Parathyroid adenoma (tissue), 2 donors: ENCODE measurements at regions not wholly inside any gene's neighbourhood (a gene's known extent, or its start where the extent isn't known, plus 50 kb on each side); places are given as distances from the start of the nearest gene placed in this dataset.

Experiments used
- H2AFZ ChIP-seq: fragments of 300-600 bp; sonication (generic); one replicate; pipeline ENCODE4 v1.7.0; 2017; ENCODE audit warnings: antibody characterized with exemption, mild to moderate bottlenecking
- H3K27ac ChIP-seq: fragments of 300-600 bp; sonication (generic); one replicate; pipeline ENCODE4 v1.7.0; 2017
- H3K27me3 ChIP-seq: fragments of 300-600 bp; sonication (generic); one replicate; pipeline ENCODE4 v1.7.0; 2017; ENCODE audit warnings: low read length; ENCODE audit not compliant: control insufficient read depth, insufficient read depth
- H3K36me3 ChIP-seq: fragments of 300-600 bp; sonication (generic); one replicate; pipeline ENCODE4 v1.7.0; 2017; ENCODE audit warnings: low read length; ENCODE audit not compliant: control insufficient read depth, insufficient read depth
- H3K4me1 ChIP-seq: fragments of 300-600 bp; sonication (generic); one replicate; pipeline ENCODE4 v1.7.0; 2017; ENCODE audit warnings: control low read depth
- H3K4me2 ChIP-seq: fragments of 300-600 bp; sonication (generic); one replicate; pipeline ENCODE4 v1.7.0; 2017; ENCODE audit warnings: low read length
- H3K4me3 ChIP-seq: fragments of 300-600 bp; sonication (generic); one replicate; pipeline ENCODE4 v1.7.0; 2017; ENCODE audit warnings: low read depth, low read length
- H3K79me2 ChIP-seq: fragments of 300-600 bp; sonication (generic); one replicate; pipeline ENCODE4 v1.7.0; 2017; ENCODE audit warnings: control low read depth
- H3K9ac ChIP-seq: fragments of 300-600 bp; sonication (generic); one replicate; pipeline ENCODE4 v1.7.0; 2017; ENCODE audit warnings: mild to moderate bottlenecking
- H3K9me3 ChIP-seq: fragments of 300-600 bp; sonication (generic); one replicate; pipeline ENCODE4 v1.7.0; 2017; ENCODE audit warnings: low read length; ENCODE audit not compliant: control insufficient read depth
- TF ChIP-seq, protein P1 (sequence below): fragments of 300-600 bp; sonication (generic); IDR thresholded peaks from one replicate; pipeline ENCODE4 v1.7.0; 2017; ENCODE audit warnings: antibody characterized with exemption, mild to moderate bottlenecking
- donor health status: primary hyperparathyroidism.

DNA sequence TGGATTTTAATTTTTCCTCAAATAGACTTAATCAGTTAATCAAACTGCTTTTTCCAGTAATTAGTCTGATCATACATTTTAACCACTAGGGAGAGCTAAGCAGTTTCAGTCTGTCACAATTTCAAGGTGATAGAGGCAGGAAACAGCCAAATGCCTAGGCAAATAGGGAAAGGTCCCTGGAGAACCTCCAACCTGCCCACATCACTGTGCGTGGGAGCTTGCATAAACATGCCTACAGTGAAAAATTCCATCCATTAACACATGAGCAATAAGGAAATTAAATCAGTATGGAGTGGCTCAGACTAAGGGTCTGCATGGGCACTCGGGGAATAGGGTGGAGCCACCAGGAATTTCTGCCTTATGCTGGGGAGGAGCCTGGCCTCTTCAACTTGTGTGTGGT lies 74.6 kb downstream of the AASDHPPT start:
- TF ChIP-seq, protein P1, sequence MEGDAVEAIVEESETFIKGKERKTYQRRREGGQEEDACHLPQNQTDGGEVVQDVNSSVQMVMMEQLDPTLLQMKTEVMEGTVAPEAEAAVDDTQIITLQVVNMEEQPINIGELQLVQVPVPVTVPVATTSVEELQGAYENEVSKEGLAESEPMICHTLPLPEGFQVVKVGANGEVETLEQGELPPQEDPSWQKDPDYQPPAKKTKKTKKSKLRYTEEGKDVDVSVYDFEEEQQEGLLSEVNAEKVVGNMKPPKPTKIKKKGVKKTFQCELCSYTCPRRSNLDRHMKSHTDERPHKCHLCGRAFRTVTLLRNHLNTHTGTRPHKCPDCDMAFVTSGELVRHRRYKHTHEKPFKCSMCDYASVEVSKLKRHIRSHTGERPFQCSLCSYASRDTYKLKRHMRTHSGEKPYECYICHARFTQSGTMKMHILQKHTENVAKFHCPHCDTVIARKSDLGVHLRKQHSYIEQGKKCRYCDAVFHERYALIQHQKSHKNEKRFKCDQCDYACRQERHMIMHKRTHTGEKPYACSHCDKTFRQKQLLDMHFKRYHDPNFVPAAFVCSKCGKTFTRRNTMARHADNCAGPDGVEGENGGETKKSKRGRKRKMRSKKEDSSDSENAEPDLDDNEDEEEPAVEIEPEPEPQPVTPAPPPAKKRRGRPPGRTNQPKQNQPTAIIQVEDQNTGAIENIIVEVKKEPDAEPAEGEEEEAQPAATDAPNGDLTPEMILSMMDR, result no peak
- Histone ChIP-seq H3K36me3 (no peaks in the 10 kb centered on the region), H3K4me1 (no peaks in the 10 kb centered on the region), H3K79me2 (no peaks in the 10 kb centered on the region), H3K9me3 (no peaks in the 10 kb centered on the region), H3K4me2 (no peak overlapping the region), H3K9ac (no peak overlapping the region), H3K27me3 (no peaks in the 10 kb centered on the region), H3K4me3 (no peak overlapping the region), H3K27ac (no peak overlapping the region), H2AFZ (no peak overlapping the region)

DNA sequence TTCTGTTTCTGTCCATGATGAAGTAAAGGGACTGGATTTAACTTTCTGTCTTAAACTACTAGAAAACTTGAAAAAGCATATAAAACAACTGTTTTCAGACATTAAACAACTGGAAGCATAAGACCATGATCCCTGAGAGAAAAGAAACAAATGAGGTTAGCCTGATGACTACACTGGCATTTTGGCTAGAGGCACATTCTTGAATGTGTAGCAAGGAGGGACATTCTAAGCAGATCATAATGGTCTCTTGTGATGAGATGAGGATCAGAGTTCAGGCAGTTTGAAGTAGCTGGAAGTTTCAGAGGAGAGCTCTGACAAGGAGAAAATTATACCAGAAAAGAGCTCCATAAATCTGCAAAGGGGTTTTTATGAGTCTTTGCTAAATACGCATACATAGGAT lies 75.4 kb downstream of the AASDHPPT start:
- no peaks in the 10 kb centered on the region for H3K27me3 ChIP-seq
- H3K36me3 ChIP-seq, result no peaks in the 10 kb centered on the region
- H3K4me3 ChIP-seq, result no peak overlapping the region
- H3K4me1 ChIP-seq, result no peaks in the 10 kb centered on the region
- TF ChIP-seq, protein P1, result no peak
- no peak overlapping the region for H3K9ac ChIP-seq
- H3K79me2 ChIP-seq, result no peaks in the 10 kb centered on the region
- H3K9me3 ChIP-seq, result no peaks in the 10 kb centered on the region
- H3K27ac ChIP-seq, result no peak overlapping the region
- no peak overlapping the region for H2AFZ ChIP-seq
- H3K4me2 ChIP-seq, result no peak overlapping the region

DNA sequence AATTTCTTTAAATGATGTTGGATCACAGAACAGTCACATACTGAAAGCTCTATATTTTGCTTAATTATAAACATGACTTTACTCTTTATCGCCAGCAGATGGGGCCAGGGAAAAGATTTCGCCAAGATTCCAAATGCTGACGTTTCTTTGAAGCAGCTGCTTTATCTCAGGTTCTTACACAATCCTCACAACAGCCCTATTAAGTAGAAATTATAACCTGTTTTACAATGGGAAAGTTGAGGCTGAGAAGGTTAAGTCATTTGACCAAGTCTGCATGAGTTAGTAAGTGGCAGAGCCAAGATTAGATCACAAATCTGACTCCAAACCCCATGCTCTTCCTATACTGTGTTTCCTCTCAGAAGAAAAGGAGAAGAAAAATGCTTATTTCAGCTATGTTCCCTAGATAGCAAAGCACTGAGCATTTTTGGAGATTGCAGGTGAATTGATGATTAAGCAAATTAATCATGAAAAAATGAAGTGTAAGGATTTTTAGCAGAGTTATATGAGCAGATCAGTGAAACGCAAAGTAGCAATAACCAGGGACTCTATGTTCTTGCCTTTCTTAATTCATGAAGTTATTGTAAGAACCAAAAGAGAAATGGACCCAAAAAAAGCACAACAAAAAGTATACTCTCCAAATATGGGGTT lies 79.0 kb downstream of the AASDHPPT start:
- TF ChIP-seq, protein P1, result peak; percentile 30
- no peaks in the 10 kb centered on the region for H3K27me3 ChIP-seq
- no peaks in the 10 kb centered on the region for H3K4me1 ChIP-seq
- no peaks in the 10 kb centered on the region for H3K9me3 ChIP-seq
- no peaks in the 10 kb centered on the region for H3K79me2 ChIP-seq
- peak overlapping the region; percentile 60 for H2AFZ ChIP-seq
- no peak overlapping the region for H3K4me2 ChIP-seq
- no peak overlapping the region for H3K27ac ChIP-seq
- no peaks in the 10 kb centered on the region for H3K36me3 ChIP-seq
- H3K9ac ChIP-seq, result no peak overlapping the region
- no peak overlapping the region for H3K4me3 ChIP-seq

DNA sequence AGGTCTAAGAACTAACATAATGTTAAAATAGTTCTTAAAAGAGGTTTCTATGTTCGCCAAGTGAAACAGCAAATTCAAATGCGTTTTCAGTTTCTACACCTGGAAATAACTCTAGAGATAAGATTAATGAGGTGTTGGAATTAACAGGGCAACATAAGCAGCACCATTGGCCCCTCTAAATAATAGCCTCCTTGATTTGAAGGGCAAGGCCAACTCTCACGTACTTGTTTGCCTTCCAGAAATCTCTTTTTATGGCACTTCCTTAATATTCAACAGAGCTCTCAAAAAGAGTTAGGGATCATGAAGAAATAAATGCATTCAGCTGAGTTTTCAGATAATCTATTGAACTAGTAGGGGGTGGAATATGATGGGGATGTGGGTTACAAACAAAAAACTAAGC lies 80.9 kb downstream of the AASDHPPT start:
- H3K9me3 ChIP-seq, result no peaks in the 10 kb centered on the region
- no peaks in the 10 kb centered on the region for H3K36me3 ChIP-seq
- H3K27ac ChIP-seq, result no peak overlapping the region
- H2AFZ ChIP-seq, result no peak overlapping the region
- H3K4me3 ChIP-seq, result no peak overlapping the region
- TF ChIP-seq, protein P1, result no peak
- H3K4me1 ChIP-seq, result no peaks in the 10 kb centered on the region
- no peak overlapping the region for H3K4me2 ChIP-seq
- H3K9ac ChIP-seq, result no peak overlapping the region
- H3K79me2 ChIP-seq, result no peaks in the 10 kb centered on the region
- no peaks in the 10 kb centered on the region for H3K27me3 ChIP-seq

DNA sequence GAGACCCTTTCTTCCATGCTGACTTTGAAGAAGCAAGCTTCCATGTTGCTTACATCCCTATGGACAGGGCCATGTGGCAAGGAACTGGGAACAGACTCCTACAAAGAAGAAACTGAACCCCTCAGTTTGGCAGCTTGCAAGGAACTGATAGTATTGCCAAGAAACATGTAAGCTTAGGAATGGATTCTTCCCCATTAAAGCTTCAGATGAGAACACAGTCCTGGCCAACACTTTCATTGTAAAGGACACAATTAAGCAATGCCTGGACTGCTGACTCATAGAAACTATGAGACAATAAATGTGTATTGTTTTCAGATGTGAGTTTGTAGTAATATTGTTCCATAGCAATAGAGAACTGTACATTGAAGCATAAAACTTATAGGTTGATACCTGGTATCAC lies 82.4 kb downstream of the AASDHPPT start:
- TF ChIP-seq, protein P1, result no peak
- no peaks in the 10 kb centered on the region for H3K27me3 ChIP-seq
- no peak overlapping the region for H3K27ac ChIP-seq

More for the DNA sequence above, 82.4 kb downstream of the AASDHPPT start:
- no peak overlapping the region for H3K4me2 ChIP-seq
- no peak overlapping the region for H2AFZ ChIP-seq
- no peaks in the 10 kb centered on the region for H3K79me2 ChIP-seq
- no peak overlapping the region for H3K4me3 ChIP-seq
- no peaks in the 10 kb centered on the region for H3K36me3 ChIP-seq
- H3K9ac ChIP-seq, result no peak overlapping the region
- H3K4me1 ChIP-seq, result no peaks in the 10 kb centered on the region
- H3K9me3 ChIP-seq, result no peaks in the 10 kb centered on the region
